H1 (cell line): ENCODE measurements at regions not wholly inside any gene's neighbourhood (a gene's known extent, or its start where the extent isn't known, plus 50 kb on each side); places are given as distances from the start of the nearest gene placed in this dataset.

Experiments used
- CTCF ChIA-PET: fragments of 300-600 bp; sonication (Branson Sonifier 250); formaldehyde crosslinking; loops from one replicate; lab custom pipeline; 2021; ENCODE audit not compliant: partially characterized antibody; lab: Charles Lee
- POLR2A ChIA-PET: fragments of 300-600 bp; sonication (Branson Sonifier 250); formaldehyde crosslinking; loops from one replicate; lab custom pipeline; 2021; ENCODE audit warnings: inconsistent platforms; ENCODE audit not compliant: partially characterized antibody; lab: Charles Lee
- DNase-seq, 2 experiments: peaks; one replicate each; pipeline versions ENCODE4 v3.0.0 to v3.0.0-alpha.2; 2010 to 2022; ENCODE audit warnings: low spot score in 2 of 2, low read depth in 1 of 2, mixed read lengths in 1 of 2
- FAIRE-seq: peaks from 2 replicates; lab custom pipeline; 2011; peaks lifted over from hg19 to GRCh38; lab: Jason Lieb, UNC
- H2AFZ ChIP-seq: 2 replicates; pipeline ENCODE4 v1.8.1; 2012; ENCODE audit warnings: low read length, inconsistent platforms
- H2AK5ac ChIP-seq: 2 replicates; pipeline ENCODE4 v1.6.1; 2013; ENCODE audit warnings: low read depth, low read length
- H2BK120ac ChIP-seq: replicated peaks from 2 replicates; pipeline ENCODE3; 2013; ENCODE audit warnings: low read depth, low read length, inconsistent platforms
- H2BK12ac ChIP-seq: 2 replicates; pipeline ENCODE4 v1.6.1; 2013; ENCODE audit warnings: low read depth, low read length
- H2BK15ac ChIP-seq: 2 replicates; pipeline ENCODE4 v1.6.1; 2013; ENCODE audit warnings: low read length
- H2BK20ac ChIP-seq: 2 replicates; pipeline ENCODE4 v1.6.1; 2013; ENCODE audit warnings: low read length
- H2BK5ac ChIP-seq: 2 replicates; pipeline ENCODE4 v1.6.1; 2013; ENCODE audit warnings: low read depth, low read length
- H3K14ac ChIP-seq: 2 replicates; pipeline ENCODE4 v1.6.1; 2013; ENCODE audit warnings: inconsistent platforms; ENCODE audit not compliant: insufficient read length
- H3K18ac ChIP-seq: 2 replicates; pipeline ENCODE4 v1.6.1; 2013; ENCODE audit warnings: low read length; ENCODE audit errors: extremely low read depth
- H3K23ac ChIP-seq: 2 replicates; pipeline ENCODE4 v1.6.1; 2013; ENCODE audit warnings: inconsistent platforms; ENCODE audit not compliant: insufficient read length
- H3K23me2 ChIP-seq: 2 replicates; pipeline ENCODE4 v1.6.1; 2013; ENCODE audit warnings: low read depth, low read length
- H3K27ac ChIP-seq: 2 replicates; pipeline ENCODE4 v1.6.1; 2011; ENCODE audit warnings: low read depth, low read length, inconsistent platforms
- H3K27me3 ChIP-seq, 4 experiments: replicated peaks in 1 of 4; 1 replicate in 1 of 4; 2 replicates in 3 of 4; pipeline versions ENCODE4 v1.6.1 to v1.8.1; 2011 to 2013; ENCODE audit warnings: low read length in 3 of 4, mild to moderate bottlenecking in 3 of 4, inconsistent platforms in 2 of 4, mixed read lengths in 2 of 4, moderate library complexity in 1 of 4; ENCODE audit not compliant: control insufficient read depth in 3 of 4, insufficient read depth in 3 of 4; ENCODE audit errors: extremely low read depth in 1 of 4
- H3K36me3 ChIP-seq, 4 experiments: 2 replicates each; pipeline versions ENCODE4 v1.6.1 to v1.8.1; 2011 to 2013; ENCODE audit warnings: mild to moderate bottlenecking in 4 of 4, low read length in 3 of 4, moderate library complexity in 2 of 4, control low read depth in 1 of 4, inconsistent platforms in 1 of 4; ENCODE audit not compliant: insufficient read depth in 4 of 4, control insufficient read depth in 2 of 4
- H3K4ac ChIP-seq: replicated peaks from 2 replicates; pipeline ENCODE3; 2013; ENCODE audit warnings: low read length, low read depth, mixed read lengths, inconsistent platforms; ENCODE audit not compliant: insufficient read length
- H3K4me1 ChIP-seq, 4 experiments: replicated peaks in 1 of 4; 1 replicate in 1 of 4; 2 replicates in 3 of 4; pipeline versions ENCODE4 v1.6.1 to v1.8.1; 2011 to 2013; ENCODE audit warnings: low read length in 3 of 4, inconsistent platforms in 2 of 4, mixed read lengths in 1 of 4; ENCODE audit not compliant: insufficient read depth in 4 of 4, control insufficient read depth in 3 of 4
- H3K4me2 ChIP-seq, 2 experiments: 2 replicates each; pipeline versions ENCODE4 v1.6.1 to v1.8.1; 2011 to 2013; ENCODE audit warnings: low read depth in 2 of 2, low read length in 2 of 2, control low read depth in 1 of 2, inconsistent platforms in 1 of 2, mild to moderate bottlenecking in 1 of 2; ENCODE audit not compliant: insufficient read depth in 1 of 2
- H3K4me3 ChIP-seq, 4 experiments: fragments of 200-600, 300-600 bp in 1 of 4; sonication (generic), shearing (Covaris generic), sonication (Bioruptor Twin) in 1 of 4; 2 replicates each; pipeline versions ENCODE4 v1.5.1 to v1.8.1; 2011 to 2016; ENCODE audit warnings: low read length in 4 of 4, low read depth in 3 of 4, control low read depth in 2 of 4, inconsistent platforms in 2 of 4, mild to moderate bottlenecking in 2 of 4, mixed read lengths in 1 of 4, moderate library complexity in 1 of 4; ENCODE audit not compliant: insufficient read depth in 2 of 4; ENCODE audit errors: extremely low read depth in 1 of 4
- H3K56ac ChIP-seq: replicated peaks from 2 replicates; pipeline ENCODE3; 2013; ENCODE audit warnings: low read depth, mild to moderate bottlenecking, mixed read lengths, low read length, inconsistent platforms; ENCODE audit not compliant: insufficient read length
- H3K79me1 ChIP-seq: 2 replicates; pipeline ENCODE4 v1.6.1; 2013; ENCODE audit warnings: low read depth, low read length, control low read depth
- H3K79me2 ChIP-seq, 2 experiments: 2 replicates each; pipeline versions ENCODE4 v1.6.1 to v1.8.1; 2012 to 2013; ENCODE audit warnings: low read length in 2 of 2, mild to moderate bottlenecking in 2 of 2, inconsistent platforms in 1 of 2; ENCODE audit not compliant: insufficient read depth in 2 of 2, control insufficient read depth in 1 of 2
- H3K9ac ChIP-seq, 4 experiments: replicated peaks in 1 of 4; 1 replicate in 1 of 4; 2 replicates in 3 of 4; pipeline versions ENCODE4 v1.6.1 to v1.8.1; 2011 to 2013; ENCODE audit warnings: low read depth in 3 of 4, low read length in 3 of 4, control low read depth in 2 of 4, mild to moderate bottlenecking in 2 of 4, moderate library complexity in 2 of 4, inconsistent platforms in 1 of 4; ENCODE audit errors: extremely low read depth in 1 of 4
- H3K9me3 ChIP-seq, 2 experiments: 2 replicates each; pipeline versions ENCODE4 v1.6.1 to v1.8.1; 2012 to 2013; ENCODE audit warnings: mild to moderate bottlenecking in 2 of 2, moderate library complexity in 2 of 2, control low read depth in 1 of 2, inconsistent platforms in 1 of 2, low read depth in 1 of 2, low read length in 1 of 2, mixed read lengths in 1 of 2; ENCODE audit not compliant: insufficient read depth in 2 of 2
- H4K20me1 ChIP-seq, 2 experiments: replicated peaks in 1 of 2; 2 replicates each; pipeline versions ENCODE3 to v1.8.1; 2011 to 2013; ENCODE audit warnings: inconsistent platforms in 2 of 2, low read length in 2 of 2, mild to moderate bottlenecking in 1 of 2; ENCODE audit not compliant: insufficient read depth in 2 of 2, control insufficient read depth in 1 of 2
- H4K5ac ChIP-seq: 2 replicates; pipeline ENCODE4 v1.6.1; 2013; ENCODE audit warnings: low read length, low read depth, mixed read lengths, inconsistent platforms; ENCODE audit not compliant: insufficient read length
- H4K8ac ChIP-seq: 2 replicates; pipeline ENCODE4 v1.8.0; 2013; ENCODE audit warnings: mild to moderate bottlenecking, moderate library complexity, low read length, inconsistent platforms; ENCODE audit not compliant: insufficient read depth; ENCODE audit errors: extremely low read depth
- H4K91ac ChIP-seq: replicated peaks from 2 replicates; pipeline ENCODE3; 2013; ENCODE audit warnings: low read length, mixed read lengths, inconsistent platforms; ENCODE audit not compliant: insufficient read length
- BRCA1 ChIP-seq: IDR thresholded peaks from 2 replicates; pipeline ENCODE4 v1.6.1; 2012; ENCODE audit warnings: low read depth, low read length, improper control_type of control experiment
- CREB1 ChIP-seq: IDR thresholded peaks from 2 replicates; pipeline ENCODE4 v1.6.1; 2012; ENCODE audit warnings: inconsistent platforms
- CTCF ChIP-seq, 3 experiments: IDR thresholded peaks; 1 replicate in 2 of 3; 2 replicates in 1 of 3; pipeline versions ENCODE4 v1.5.1 to v1.6.1; 2011; ENCODE audit warnings: low read length in 3 of 3, mild to moderate bottlenecking in 3 of 3, inconsistent platforms in 2 of 3, low read depth in 1 of 3, moderate library complexity in 1 of 3; ENCODE audit not compliant: insufficient read depth in 1 of 3; ENCODE audit errors: control extremely low read depth in 1 of 3
- E2F6 ChIP-seq: IDR thresholded peaks from 2 replicates; pipeline ENCODE4 v1.6.1; 2012; ENCODE audit warnings: inconsistent platforms
- HDAC6 ChIP-seq: IDR thresholded peaks from one replicate; pipeline ENCODE4 v1.7.1; 2012; ENCODE audit warnings: low read depth, mild to moderate bottlenecking, inconsistent platforms, low read length, moderate library complexity
- JUND ChIP-seq: IDR thresholded peaks from 2 replicates; pipeline ENCODE4 v1.6.1; 2011; ENCODE audit warnings: mild to moderate bottlenecking, improper control_type of control experiment, low read length
- POU5F1 ChIP-seq: IDR thresholded peaks from 2 replicates; pipeline ENCODE4 v1.6.1; 2011; ENCODE audit warnings: low read depth, mild to moderate bottlenecking, low read length, moderate library complexity
- RFX5 ChIP-seq: IDR thresholded peaks from 2 replicates; pipeline ENCODE4 v1.6.1; 2011; ENCODE audit warnings: low read depth, low read length, improper control_type of control experiment, borderline replicate concordance
- SAP30 ChIP-seq: fragments of 300-600 bp; sonication (generic); IDR thresholded peaks from 2 replicates; pipeline ENCODE4 v1.7.1; 2012; ENCODE audit warnings: low read length, moderate library complexity, mild to moderate bottlenecking, inconsistent platforms; ENCODE audit not compliant: insufficient read depth, insufficient replicate concordance
- SP4 ChIP-seq: IDR thresholded peaks from 2 replicates; pipeline ENCODE4 v1.6.1; 2012; ENCODE audit warnings: low read length, inconsistent platforms
- SRF ChIP-seq: IDR thresholded peaks from 2 replicates; pipeline ENCODE4 v1.6.1; 2011; ENCODE audit warnings: mild to moderate bottlenecking, low read depth, low read length, moderate library complexity
- YY1 ChIP-seq: IDR thresholded peaks from 2 replicates; pipeline ENCODE4 v1.6.1; 2011; ENCODE audit warnings: low read depth, mild to moderate bottlenecking, low read length
- WGBS, 2 experiments: shearing (Covaris generic) in 1 of 2; methylation state at CpG; one replicate each; pipeline versions ENCODE4 v1.1.6 to v1.1.7; 2013 to 2015; ENCODE audit warnings: low lambda C conversion rate in 2 of 2, mixed read lengths in 2 of 2, inconsistent platforms in 1 of 2, low coverage in 1 of 2, missing lambda C conversion rate in 1 of 2; ENCODE audit not compliant: insufficient replicate concordance in 2 of 2, insufficient coverage in 1 of 2, insufficient read length in 1 of 2; ENCODE audit errors: extremely low coverage in 1 of 2, missing lambda C conversion rate in 1 of 2; 5-methylcytosine and 5-hydroxymethylcytosine counted together

GRCh38 chr11:23556163-23556750, 696.0 kb upstream of the CCDC179 start:
- no peak overlapping the region for H2BK20ac ChIP-seq
- ChIA-PET POLR2A (no interaction called here), CTCF (interaction anchor here (0.9 to 1.2 kb wide), 4 partner anchors 17 to 830 kb away, joined by 3 to 6 read pairs (median 3); no protein-coding TSS in a partner anchor)
- WGBS, 2 experiments: 87% methylated on average over 2 of the region's 2 CpGs; no CpG with 5 or more reads in 1 of the 2 experiments
- no peak overlapping the region for H3K4me3 ChIP-seq
- no peaks in the 10 kb centered on the region for H4K20me1 ChIP-seq
- H3K4me2 ChIP-seq: no peak overlapping the region
- H3K36me3 ChIP-seq: no peaks in the 10 kb centered on the region
- no peak overlapping the region for H2BK15ac ChIP-seq
- H4K5ac ChIP-seq: no peak overlapping the region
- no peak overlapping the region for H3K14ac ChIP-seq
- no peak overlapping the region for H3K56ac ChIP-seq
- H3K27me3 ChIP-seq: no peaks in the 10 kb centered on the region
- no peak overlapping the region for H2BK5ac ChIP-seq
- H2BK12ac ChIP-seq: no peak overlapping the region
- no peaks in the 10 kb centered on the region for H3K4me1 ChIP-seq
- TF ChIP-seq SRF (no peak), HDAC6 (no peak), SAP30 (no peak), E2F6 (no peak), RFX5 (no peak), BRCA1 (no peak), SP4 (no peak), YY1 (no peak), JUND (no peak), POU5F1 (no peak), CREB1 (no peak), CTCF (IDR thresholded peaks at IDR 0.05; ENCODE audit: control extremely low read depth in 1 of 3, insufficient read depth in 1 of 3, low read depth in 1 of 3, low read length in 3 of 3) (no peak)
- no peak for DNase-seq
- H3K9me3 ChIP-seq: no peaks in the 10 kb centered on the region
- no peaks in the 10 kb centered on the region for H3K23me2 ChIP-seq
- H3K9ac ChIP-seq: no peak overlapping the region
- no peaks in the 10 kb centered on the region for H3K79me2 ChIP-seq
- H3K79me1 ChIP-seq: no peaks in the 10 kb centered on the region
- no peak overlapping the region for H2BK120ac ChIP-seq
- no peak overlapping the region; the same call in 1 of the 2 replicates for H3K18ac ChIP-seq
- no peak overlapping the region for H3K23ac ChIP-seq
- H4K8ac ChIP-seq: no peak overlapping the region
- no peak overlapping the region for H2AFZ ChIP-seq
- no peak overlapping the region for H4K91ac ChIP-seq
- no peak overlapping the region for H3K4ac ChIP-seq
- H3K27ac ChIP-seq: no peak overlapping the region
- no peak for FAIRE-seq
- no peak overlapping the region for H2AK5ac ChIP-seq
